HepG2 (cell line): ENCODE measurements at regions not wholly inside any gene's neighbourhood (a gene's known extent, or its start where the extent isn't known, plus 50 kb on each side); places are given as distances from the start of the nearest gene placed in this dataset.

ENCODE experiments used
- ATAC-seq: fragments of 200-7000 bp; cut with Tn5 transposase; 3 replicates; pipeline ENCODE4 v1.9.1; 2020; ENCODE audit warnings: mild to moderate bottlenecking, moderate library complexity
- BruUV-seq: library from RNA; stranded (reverse); fragments of 400-500 nt; replicated peaks from 2 replicates; lab custom pipeline; 2021; lab: Mats Ljungman, UMichigan
- CTCF ChIA-PET: fragments of 300-600 bp; formaldehyde crosslinking; extraction: SDS; loops from one replicate; lab custom pipeline; 2021; ENCODE audit warnings: low total read pairs, inconsistent platforms, low intra/inter-chr PET ratio; lab: Yijun Ruan, JAX
- POLR2A ChIA-PET: fragments of 350-600 bp; sonication (Branson Sonifier 250); formaldehyde crosslinking; loops from one replicate; lab custom pipeline; 2020; ENCODE audit warnings: antibody characterized with exemption, inconsistent platforms; lab: Yijun Ruan, JAX
- DNase-seq: peaks from one replicate; pipeline ENCODE4 v3.0.0-alpha.2; 2015; ENCODE audit warnings: low spot score
- FAIRE-seq: peaks from 3 replicates; lab custom pipeline; 2011; peaks lifted over from hg19 to GRCh38; lab: Jason Lieb, UNC
- H2AFZ ChIP-seq: one replicate; pipeline ENCODE4 v1.6.1; 2011; ENCODE audit warnings: low read length, inconsistent platforms
- H3K27ac ChIP-seq: fragments of 300-600 bp; 3 replicates; pipeline ENCODE4 v1.8.0; 2011; ENCODE audit warnings: mixed run types, mild to moderate bottlenecking, mixed read lengths, low read length, inconsistent platforms; ENCODE audit not compliant: insufficient read depth; ENCODE audit errors: extremely low read length
- H3K27me3 ChIP-seq, 2 experiments: fragments of 200-600 bp in 1 of 2; 2 replicates in 1 of 2; 3 replicates in 1 of 2; pipeline versions ENCODE4 v1.6.0 to v1.8.0; 2011; ENCODE audit warnings: low read length in 2 of 2, mild to moderate bottlenecking in 2 of 2, moderate library complexity in 2 of 2, inconsistent platforms in 1 of 2; ENCODE audit not compliant: insufficient read depth in 2 of 2, control insufficient read depth in 1 of 2
- H3K36me3 ChIP-seq, 2 experiments: fragments of 200-600 bp in 1 of 2; replicated peaks in 1 of 2; 2 replicates in 1 of 2; 3 replicates in 1 of 2; pipeline versions ENCODE4 v1.5.1 to v1.8.0; 2011; ENCODE audit warnings: low read length in 2 of 2, inconsistent platforms in 1 of 2; ENCODE audit not compliant: insufficient read depth in 2 of 2, control insufficient read depth in 1 of 2
- H3K4me1 ChIP-seq: 2 replicates; pipeline ENCODE4 v1.5.1; 2012; ENCODE audit warnings: low read length, inconsistent platforms; ENCODE audit not compliant: insufficient read depth
- H3K4me2 ChIP-seq: 2 replicates; pipeline ENCODE4 v1.6.0; 2011; ENCODE audit warnings: low read depth, low read length, inconsistent platforms
- H3K4me3 ChIP-seq, 3 experiments: fragments of 200-600 bp in 1 of 3; sonication (generic), shearing (Covaris generic) in 1 of 3; replicated peaks in 1 of 3; 2 replicates each; pipeline ENCODE4 v1.5.1; 2011 to 2016; ENCODE audit warnings: low read length in 3 of 3, inconsistent platforms in 2 of 3, low read depth in 2 of 3, mild to moderate bottlenecking in 2 of 3, control low read depth in 1 of 3, mixed read lengths in 1 of 3; ENCODE audit not compliant: insufficient read depth in 1 of 3
- H3K79me2 ChIP-seq: one replicate; pipeline ENCODE4 v1.6.1; 2011; ENCODE audit warnings: low read length, inconsistent platforms; ENCODE audit not compliant: insufficient read depth
- H3K9ac ChIP-seq: 2 replicates; pipeline ENCODE4 v1.6.0; 2011; ENCODE audit warnings: mild to moderate bottlenecking, low read depth, low read length, inconsistent platforms; ENCODE audit not compliant: insufficient read depth
- H3K9me3 ChIP-seq: 2 replicates; pipeline ENCODE4 v1.5.1; 2012; ENCODE audit warnings: mild to moderate bottlenecking, low read length
- H4K20me1 ChIP-seq: 2 replicates; pipeline ENCODE4 v1.6.0; 2011; ENCODE audit warnings: inconsistent platforms, mild to moderate bottlenecking, low read length, moderate library complexity; ENCODE audit not compliant: insufficient read depth
- HNF4A ChIP-seq: sonication (generic); formaldehyde crosslinking; IDR thresholded peaks from 2 replicates; pipeline ENCODE4 v1.4.0; 2020; ENCODE audit warnings: missing genetic modification reagents
- YEATS2 ChIP-seq: sonication (generic); formaldehyde crosslinking; IDR thresholded peaks from 2 replicates; pipeline ENCODE4 v1.4.0; 2020; ENCODE audit warnings: missing genetic modification reagents, borderline replicate concordance
- ZIK1 ChIP-seq: sonication (generic); formaldehyde crosslinking; IDR thresholded peaks from 2 replicates; pipeline ENCODE4 v1.5.0; 2020; ENCODE audit warnings: mild to moderate bottlenecking, low read depth, missing genetic modification reagents, borderline replicate concordance
- ZNF367 ChIP-seq: sonication (generic); formaldehyde crosslinking; IDR thresholded peaks from 2 replicates; pipeline ENCODE4 v1.4.0; 2020; ENCODE audit warnings: missing genetic modification reagents, borderline replicate concordance
- ZNF414 ChIP-seq: sonication (generic); formaldehyde crosslinking; IDR thresholded peaks from 2 replicates; pipeline ENCODE4 v1.5.0; 2020; ENCODE audit warnings: missing genetic modification reagents
- whole genome bisulfite sequencing: methylation state at CpG from one replicate; pipeline ENCODE4 v1.1.6; 2017; ENCODE audit warnings: low lambda C conversion rate; 5-methylcytosine and 5-hydroxymethylcytosine counted together
- in situ Hi-C: cut with HindIII; loops from 2 replicates; pipeline ENCODE4 v1.10.0; 2017; ENCODE audit warnings: low pct_unique_long_range_greater_than_20kb; ENCODE audit not compliant: extremely low pct_ligation_motif_present
- intact Hi-C: fragments of 100-400 bp; cut with micrococcal nuclease; formaldehyde crosslinking; loops from one replicate; pipeline ENCODE4 v1.10.0; 2022; ENCODE audit not compliant: unreplicated experiment
- TF ChIP-seq, protein P1 (sequence below): sonication (generic); formaldehyde crosslinking; IDR thresholded peaks from 2 replicates; pipeline ENCODE4 v1.8.0; 2022; ENCODE audit warnings: missing genetic modification reagents, mild to moderate bottlenecking, inconsistent platforms, borderline replicate concordance
- TF ChIP-seq, protein P2 (sequence below): sonication (generic); formaldehyde crosslinking; IDR thresholded peaks from 2 replicates; pipeline ENCODE4 v1.5.1; 2020; ENCODE audit warnings: missing genetic modification reagents, mild to moderate bottlenecking, borderline replicate concordance

DNA sequence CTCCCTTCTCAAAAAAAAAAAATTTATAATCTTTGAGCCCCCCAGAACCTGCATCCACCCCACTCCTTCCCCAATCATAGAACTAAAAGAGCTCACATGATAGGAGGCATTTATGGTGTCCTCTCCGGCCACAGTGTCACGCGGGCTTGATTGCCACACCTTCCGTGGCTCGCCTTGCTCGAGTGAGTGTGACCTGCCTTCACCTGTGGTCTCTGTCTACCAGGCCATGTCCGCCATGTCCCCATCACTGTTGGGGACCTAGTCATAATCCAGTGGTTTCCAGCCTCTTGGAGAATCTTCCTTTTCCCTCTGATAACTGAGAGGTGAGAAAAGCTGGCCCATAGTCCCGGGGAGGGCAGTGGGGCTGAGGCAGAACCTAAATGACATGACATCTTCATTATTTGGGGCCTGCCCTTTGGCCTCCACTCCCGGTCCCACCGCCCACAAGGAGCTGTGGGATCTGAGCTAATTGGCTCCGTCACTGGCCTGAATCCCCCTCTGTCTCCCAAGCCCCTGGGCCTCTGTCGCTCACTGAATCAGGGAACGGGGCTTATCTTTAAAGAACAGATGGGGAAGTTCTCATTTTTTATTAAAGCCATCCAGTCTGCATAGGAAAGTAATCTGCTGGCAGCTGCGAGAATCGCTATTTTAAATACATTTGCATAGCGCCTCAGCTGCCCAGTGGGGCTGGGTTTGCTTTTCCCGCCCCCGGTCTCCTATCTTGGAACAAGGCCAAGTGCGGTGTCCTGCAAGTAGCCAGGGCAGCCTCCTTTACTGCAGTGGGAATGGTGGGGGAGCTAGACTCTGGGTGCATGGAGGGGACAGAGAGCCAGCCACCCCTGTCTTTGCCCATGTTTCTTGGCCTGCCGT is 197.6 kb upstream of the PMEPA1 start:
- no peak overlapping the region for H3K9ac ChIP-seq
- BruUV-seq, result no TSS peak
- DNase-seq, result no peak
- H2AFZ ChIP-seq, result no peak overlapping the region
- FAIRE-seq, result no peak
- peaks cover 2 to 37% of the 10 kb centered on the region in 2 experiments for H3K27me3 ChIP-seq
- POLR2A ChIA-PET, result no interaction called here
- no peaks in the 10 kb centered on the region for H3K36me3 ChIP-seq
- H3K4me1 ChIP-seq, result no peaks in the 10 kb centered on the region
- no peak overlapping the region for H3K4me3 ChIP-seq
- H3K27ac ChIP-seq, result no peak overlapping the region
- in situ Hi-C loops, result no loop called here
- H4K20me1 ChIP-seq, result no peaks in the 10 kb centered on the region
- H3K9me3 ChIP-seq, result no peaks in the 10 kb centered on the region
- intact Hi-C loops, result no loop called here
- 36% methylated on average over 20 of the region's 20 CpGs for WGBS
- no peak overlapping the region for H3K4me2 ChIP-seq
- no peaks in the 10 kb centered on the region for H3K79me2 ChIP-seq
- TF ChIP-seq, protein P1, sequence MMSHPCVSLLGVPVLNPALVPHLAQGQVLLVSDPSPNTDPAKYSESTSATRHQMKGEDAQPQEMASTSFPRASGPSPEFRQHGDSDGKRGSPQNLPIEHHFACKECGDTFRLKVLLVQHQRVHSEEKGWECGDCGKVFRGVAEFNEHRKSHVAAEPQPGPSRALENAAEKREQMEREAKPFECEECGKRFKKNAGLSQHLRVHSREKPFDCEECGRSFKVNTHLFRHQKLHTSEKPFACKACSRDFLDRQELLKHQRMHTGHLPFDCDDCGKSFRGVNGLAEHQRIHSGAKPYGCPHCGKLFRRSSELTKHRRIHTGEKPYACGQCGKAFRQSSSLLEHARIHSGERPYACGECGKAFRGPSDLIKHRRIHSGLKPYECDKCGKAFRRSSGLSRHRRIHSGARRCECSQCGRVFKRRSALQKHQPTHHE, result no peak
- TF ChIP-seq YEATS2 (no peak), HNF4A (CRISPR knock-in tag) (no peak), ZNF414 (CRISPR knock-in tag) (no peak), ZNF367 (CRISPR knock-in tag) (no peak), ZIK1 (CRISPR knock-in tag) (no peak)
- TF ChIP-seq, protein P2, sequence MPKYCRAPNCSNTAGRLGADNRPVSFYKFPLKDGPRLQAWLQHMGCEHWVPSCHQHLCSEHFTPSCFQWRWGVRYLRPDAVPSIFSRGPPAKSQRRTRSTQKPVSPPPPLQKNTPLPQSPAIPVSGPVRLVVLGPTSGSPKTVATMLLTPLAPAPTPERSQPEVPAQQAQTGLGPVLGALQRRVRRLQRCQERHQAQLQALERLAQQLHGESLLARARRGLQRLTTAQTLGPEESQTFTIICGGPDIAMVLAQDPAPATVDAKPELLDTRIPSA (CRISPR knock-in tag), result no peak
- CTCF ChIA-PET, result no interaction called here
- no peak for ATAC-seq
